SIG-M5 treated with dmso at 0.1 percent for 504 hours (cell line): ENCODE measurements at regions not wholly inside any gene's neighbourhood (a gene's known extent, or its start where the extent isn't known, plus 50 kb on each side); places are given as distances from the start of the nearest gene placed in this dataset.

Experiments used
- DNase-seq: peaks from one replicate; lab custom pipeline; 2025; ENCODE audit not compliant: unreplicated experiment; lab: John Stamatoyannopoulos, UW

- DNase-seq, result no peak
Measured at GRCh38 chr16:14362774-14363371, 267.2 kb downstream of the PARN start.

GRCh38 chr16:14360326-14361037 lies 269.6 kb downstream of the PARN start:
- no peak for DNase-seq

GRCh38 chr16:14358697-14359305 lies 271.3 kb downstream of the PARN start:
- DNase-seq, result no peak

- DNase-seq, result no peak
Measured at GRCh38 chr16:14357328-14357727, 272.7 kb downstream of the PARN start.

DNA sequence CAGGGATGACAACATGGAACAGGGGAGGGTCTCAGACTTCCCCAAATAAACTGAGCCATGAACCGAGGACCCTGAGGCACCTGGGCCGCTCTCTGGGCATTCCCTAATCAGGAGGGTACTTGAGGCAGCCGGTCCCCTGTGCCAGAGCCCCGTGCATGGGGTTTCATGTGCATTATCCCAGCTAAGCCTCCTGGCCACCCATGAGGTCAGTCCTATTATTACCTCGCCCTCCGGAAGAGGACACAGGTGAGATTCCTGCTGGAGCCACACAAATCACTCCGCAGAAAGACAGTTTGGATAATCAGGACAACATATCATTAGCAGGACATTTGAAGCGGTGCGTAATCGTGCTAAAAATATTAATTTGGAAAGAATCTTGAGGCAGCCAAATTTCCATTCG lies 274.0 kb downstream of the PARN start:
- no peak for DNase-seq

DNA sequence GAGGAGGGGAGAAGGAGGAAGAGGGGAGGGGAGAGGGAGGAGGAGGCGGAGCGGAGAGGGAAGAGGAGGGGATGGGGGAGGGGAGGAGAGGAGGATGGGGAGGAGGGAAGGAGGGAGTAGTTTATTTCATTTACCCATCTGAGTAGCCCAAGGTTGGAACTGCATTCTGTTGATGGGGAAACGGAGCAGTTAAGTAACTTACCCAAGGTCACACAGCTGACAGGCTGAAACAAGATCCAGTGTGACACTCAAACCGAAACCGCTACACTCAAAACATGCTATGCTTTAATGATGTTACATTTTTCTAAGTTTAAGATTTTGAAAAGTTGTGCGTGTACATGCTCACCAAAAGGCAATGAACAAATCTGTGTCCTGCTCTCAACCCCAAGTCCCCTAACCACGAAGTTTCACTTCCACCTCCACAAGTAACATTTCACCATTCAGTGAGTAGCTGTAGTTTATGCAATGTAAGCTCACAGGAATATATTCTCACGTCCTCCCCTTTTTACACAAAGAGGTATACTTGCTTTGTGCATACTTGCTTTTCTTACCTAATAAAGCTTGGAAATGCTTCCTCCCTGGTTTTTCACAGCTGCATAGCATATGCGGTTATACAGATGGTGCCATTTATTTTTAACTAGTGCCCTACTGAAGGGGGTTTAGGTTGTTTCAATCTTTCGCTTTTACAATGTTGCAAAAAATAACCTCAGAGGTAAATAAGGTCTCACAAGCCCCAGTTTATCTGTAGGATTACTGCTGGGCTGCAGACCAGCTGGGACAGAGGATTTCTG lies 275.3 kb downstream of the PARN start:
- DNase-seq, result peak; percentile 83

GRCh38 chr16:14353340-14353739 lies 276.7 kb downstream of the PARN start:
- no peak for DNase-seq

- DNase-seq, result no peak
Measured at GRCh38 chr16:14351647-14352046, 278.4 kb downstream of the PARN start.

DNA sequence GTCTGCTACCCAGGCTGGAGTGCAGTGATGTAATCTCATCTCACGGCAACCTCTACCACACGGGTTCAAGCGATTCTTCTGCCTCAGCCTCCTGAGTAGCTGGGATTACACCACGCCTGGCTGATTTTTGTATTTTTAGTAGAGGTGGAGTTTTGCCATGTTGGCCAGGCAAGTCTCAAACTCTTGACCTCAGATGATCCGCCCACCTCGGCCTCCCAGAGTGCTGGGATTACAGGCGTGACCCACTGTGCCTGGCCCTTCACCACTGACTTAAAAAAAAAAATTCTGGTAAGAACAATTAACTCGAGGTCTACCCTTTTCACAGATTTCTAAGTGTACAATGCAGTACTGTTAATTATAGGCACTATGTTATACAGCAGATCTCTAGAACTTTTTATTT lies 279.4 kb downstream of the PARN start:
- no peak for DNase-seq

DNA sequence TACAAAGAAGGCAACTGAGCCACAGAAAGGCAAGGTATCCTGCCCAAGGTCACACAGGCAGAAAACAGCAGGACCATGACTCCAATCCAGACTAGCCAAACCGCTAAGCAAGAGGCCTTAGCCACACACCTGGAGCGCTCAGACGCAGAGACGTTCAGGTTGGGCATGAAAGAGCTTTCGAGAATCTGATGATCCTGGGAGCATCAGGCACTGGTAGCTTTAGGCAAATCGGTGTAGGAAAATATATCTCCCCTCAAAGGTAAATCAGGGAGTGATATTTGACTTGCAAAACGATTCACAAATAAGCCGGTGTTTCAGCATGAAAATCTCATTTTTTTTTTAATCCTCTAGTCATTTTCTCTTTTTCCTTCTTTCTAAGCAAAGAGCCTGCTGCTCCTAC lies 279.0 kb downstream of the MRTFB start:
- DNase-seq, result no peak

GRCh38 chr16:14347706-14348105 lies 276.6 kb downstream of the MRTFB start:
- DNase-seq, result no peak

- DNase-seq, result no peak
Measured at GRCh38 chr16:14346278-14347142, 275.4 kb downstream of the MRTFB start.

DNA sequence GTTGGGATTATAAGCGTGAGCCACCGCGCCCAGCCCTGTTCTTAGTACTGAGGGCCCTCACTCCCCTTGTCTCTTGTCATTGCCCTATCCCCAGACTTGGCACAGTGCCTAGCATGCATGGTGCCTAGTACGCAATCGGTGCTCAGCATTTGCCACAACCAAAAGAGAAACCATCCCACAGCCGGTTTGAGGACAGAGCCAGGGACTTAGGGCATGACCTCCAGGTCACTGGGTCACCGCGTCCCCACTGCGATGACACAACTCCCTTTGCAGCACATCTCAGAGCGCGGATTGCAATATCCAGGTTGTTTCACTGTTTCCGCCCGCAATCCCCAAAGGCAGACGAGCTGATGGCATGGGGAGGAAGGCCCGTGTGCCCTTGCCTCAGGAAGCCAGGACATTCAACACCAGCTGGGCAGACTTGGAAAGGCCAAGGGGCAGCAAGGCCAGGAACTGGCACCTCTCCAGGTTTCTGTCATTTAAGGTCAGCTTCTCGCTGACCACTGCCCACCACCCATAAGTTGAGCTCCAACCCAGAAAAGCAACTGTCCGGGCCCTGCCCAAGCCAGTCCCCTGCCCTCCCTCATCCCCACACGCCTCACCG lies 274.5 kb downstream of the MRTFB start:
- DNase-seq, result no peak

- DNase-seq, result no peak
Measured at GRCh38 chr16:14344945-14345344, 273.8 kb downstream of the MRTFB start.

DNA sequence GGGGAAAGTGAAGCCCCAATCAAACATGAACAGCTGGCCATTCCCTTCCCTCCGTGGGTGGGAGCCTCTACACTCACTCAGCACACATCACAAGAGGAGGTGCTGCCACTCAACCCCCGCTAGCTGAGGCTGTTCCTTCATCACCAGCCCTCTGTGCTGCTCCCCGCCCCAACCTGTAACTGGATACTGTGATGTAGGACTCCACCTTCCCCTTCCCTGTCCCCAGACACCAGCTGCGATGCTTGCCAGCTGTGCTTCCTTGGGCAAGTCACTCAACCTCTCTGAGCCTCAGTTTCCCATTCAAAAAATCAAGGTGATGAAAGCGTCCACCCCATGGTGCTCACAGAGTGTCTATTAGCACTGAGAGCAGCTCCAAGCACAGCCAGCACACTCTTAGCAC lies 273.2 kb downstream of the MRTFB start:
- DNase-seq, result no peak

DNA sequence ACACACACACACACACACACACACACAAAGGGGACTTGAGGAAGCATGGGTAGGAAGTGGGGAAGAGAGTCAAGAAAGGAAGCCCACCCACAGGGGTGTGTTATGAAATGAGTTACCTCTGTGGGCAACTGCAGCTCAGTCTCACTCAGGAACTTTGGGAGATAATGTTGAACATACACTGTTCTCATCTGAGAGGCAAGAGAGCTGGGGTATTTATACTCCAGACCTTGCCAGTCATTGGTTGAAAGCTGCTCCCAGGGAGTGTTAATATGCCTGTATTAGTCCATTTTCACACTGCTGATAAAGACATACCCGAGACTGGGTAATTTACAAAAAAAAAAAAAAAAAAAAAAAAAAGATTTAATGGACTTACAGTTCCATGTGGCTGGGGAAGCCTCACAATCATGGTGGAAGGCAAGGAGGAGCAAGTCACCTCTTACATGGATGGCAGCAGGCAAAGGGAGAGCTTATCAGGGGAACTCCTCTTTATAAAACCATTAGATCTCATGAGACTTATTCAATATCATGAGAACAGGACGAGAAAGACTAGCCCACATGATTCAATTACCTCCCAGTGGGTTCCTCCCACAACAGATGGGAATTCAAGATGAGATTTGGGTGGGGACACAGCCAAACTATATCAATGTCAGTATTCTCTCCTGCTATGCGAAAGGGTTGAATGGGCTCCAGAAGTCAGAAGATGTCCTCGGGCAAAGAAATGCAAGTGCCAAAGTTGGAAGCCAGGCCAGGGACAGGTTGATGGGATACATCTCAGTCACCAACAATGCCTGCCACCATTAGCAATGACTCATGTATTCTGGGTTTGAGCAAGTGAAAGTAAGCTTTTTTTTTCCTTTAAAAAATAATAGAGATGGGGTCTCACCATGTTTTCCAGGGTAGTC lies 270.5 kb downstream of the MRTFB start:
- DNase-seq, result no peak

- DNase-seq, result no peak
Measured at GRCh38 chr16:14339694-14340093, 268.6 kb downstream of the MRTFB start.

- DNase-seq, result no peak
Measured at GRCh38 chr16:14338969-14339368, 267.9 kb downstream of the MRTFB start.

GRCh38 chr16:14338236-14338635 lies 267.1 kb downstream of the MRTFB start:
- DNase-seq, result no peak
